Hepatocyte (in vitro differentiated cells): ENCODE measurements at regions not wholly inside any gene's neighbourhood (a gene's known extent, or its start where the extent isn't known, plus 50 kb on each side); places are given as distances from the start of the nearest gene placed in this dataset.

Experiments used
- DNase-seq: peaks from one replicate; pipeline ENCODE4 v3.0.0-alpha.2; 2016; ENCODE audit warnings: low spot score
- H2AFZ ChIP-seq: fragments of 200-600 bp; sonication (generic); 2 replicates; pipeline ENCODE4 v1.6.0; 2016; ENCODE audit warnings: antibody characterized with exemption, mild to moderate bottlenecking
- H3K27ac ChIP-seq: fragments of 200-600 bp; sonication (generic); 2 replicates; pipeline ENCODE4 v1.5.1; 2016; ENCODE audit warnings: mild to moderate bottlenecking
- H3K27me3 ChIP-seq: fragments of 200-600 bp; sonication (generic); 2 replicates; pipeline ENCODE4 v1.6.1; 2016
- H3K36me3 ChIP-seq: fragments of 200-600 bp; sonication (generic); replicated peaks from 2 replicates; pipeline ENCODE4 v1.5.1; 2016; ENCODE audit warnings: low read depth; ENCODE audit not compliant: insufficient read depth
- H3K4me1 ChIP-seq: fragments of 200-600 bp; sonication (generic); 2 replicates; pipeline ENCODE4 v1.5.1; 2016; ENCODE audit warnings: mild to moderate bottlenecking, moderate library complexity; ENCODE audit not compliant: insufficient read depth
- H3K4me2 ChIP-seq: fragments of 200-600 bp; sonication (generic); 2 replicates; pipeline ENCODE4 v1.6.0; 2016
- H3K4me3 ChIP-seq: fragments of 200-600 bp; sonication (generic); 2 replicates; pipeline ENCODE4 v1.5.1; 2016; ENCODE audit warnings: mild to moderate bottlenecking
- H3K79me2 ChIP-seq: fragments of 200-600 bp; sonication (generic); 2 replicates; pipeline ENCODE4 v1.6.0; 2017; ENCODE audit warnings: mild to moderate bottlenecking
- H3K9me2 ChIP-seq: fragments of 200-600 bp; sonication (generic); replicated peaks from 2 replicates; pipeline ENCODE4 v1.6.0; 2017; ENCODE audit warnings: mild to moderate bottlenecking; ENCODE audit not compliant: insufficient read depth
- H3K9me3 ChIP-seq: fragments of 200-600 bp; sonication (generic); 2 replicates; pipeline ENCODE4 v1.5.1; 2016; ENCODE audit warnings: low read depth, mild to moderate bottlenecking
- H4K20me1 ChIP-seq: fragments of 200-600 bp; sonication (generic); 2 replicates; pipeline ENCODE4 v1.6.0; 2016; ENCODE audit warnings: mild to moderate bottlenecking; ENCODE audit not compliant: insufficient read depth, poor library complexity, severe bottlenecking
- EZH2 ChIP-seq: fragments of 200-600 bp; sonication (generic); IDR thresholded peaks from 2 replicates; pipeline ENCODE4 v1.6.1; 2016; ENCODE audit warnings: antibody characterized with exemption, mild to moderate bottlenecking, borderline replicate concordance
- EZH2phosphoT487 ChIP-seq: fragments of 200-600 bp; sonication (generic); IDR thresholded peaks from one replicate; pipeline ENCODE4 v1.6.1; 2018; ENCODE audit warnings: antibody characterized with exemption, mild to moderate bottlenecking, low read depth, moderate library complexity; ENCODE audit not compliant: unreplicated experiment, severe bottlenecking
- WGBS: methylation state at CpG from one replicate; pipeline ENCODE4 v1.1.6; 2016; ENCODE audit warnings: low lambda C conversion rate; ENCODE audit errors: missing lambda C conversion rate; 5-methylcytosine and 5-hydroxymethylcytosine counted together
- TF ChIP-seq, protein P1 (sequence below): fragments of 200-600 bp; sonication (generic); IDR thresholded peaks from 2 replicates; pipeline ENCODE4 v1.5.1; 2016; ENCODE audit warnings: antibody characterized with exemption, mild to moderate bottlenecking; ENCODE audit not compliant: poor library complexity

- no peak for TF ChIP-seq EZH2
- TF ChIP-seq, protein P1, sequence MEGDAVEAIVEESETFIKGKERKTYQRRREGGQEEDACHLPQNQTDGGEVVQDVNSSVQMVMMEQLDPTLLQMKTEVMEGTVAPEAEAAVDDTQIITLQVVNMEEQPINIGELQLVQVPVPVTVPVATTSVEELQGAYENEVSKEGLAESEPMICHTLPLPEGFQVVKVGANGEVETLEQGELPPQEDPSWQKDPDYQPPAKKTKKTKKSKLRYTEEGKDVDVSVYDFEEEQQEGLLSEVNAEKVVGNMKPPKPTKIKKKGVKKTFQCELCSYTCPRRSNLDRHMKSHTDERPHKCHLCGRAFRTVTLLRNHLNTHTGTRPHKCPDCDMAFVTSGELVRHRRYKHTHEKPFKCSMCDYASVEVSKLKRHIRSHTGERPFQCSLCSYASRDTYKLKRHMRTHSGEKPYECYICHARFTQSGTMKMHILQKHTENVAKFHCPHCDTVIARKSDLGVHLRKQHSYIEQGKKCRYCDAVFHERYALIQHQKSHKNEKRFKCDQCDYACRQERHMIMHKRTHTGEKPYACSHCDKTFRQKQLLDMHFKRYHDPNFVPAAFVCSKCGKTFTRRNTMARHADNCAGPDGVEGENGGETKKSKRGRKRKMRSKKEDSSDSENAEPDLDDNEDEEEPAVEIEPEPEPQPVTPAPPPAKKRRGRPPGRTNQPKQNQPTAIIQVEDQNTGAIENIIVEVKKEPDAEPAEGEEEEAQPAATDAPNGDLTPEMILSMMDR: no peak
- TF ChIP-seq EZH2phosphoT487: no peak
- Histone ChIP-seq H3K4me1 (no peaks in the 10 kb centered on the region), H3K4me2 (no peak overlapping the region), H3K9me2 (no peaks in the 10 kb centered on the region), H3K9me3 (no peaks in the 10 kb centered on the region), H4K20me1 (no peaks in the 10 kb centered on the region), H3K36me3 (no peaks in the 10 kb centered on the region), H3K79me2 (no peaks in the 10 kb centered on the region), H3K4me3 (no peak overlapping the region), H3K27ac (no peak overlapping the region), H3K27me3 (no peaks in the 10 kb centered on the region), H2AFZ (no peak overlapping the region)
- 70% methylated on average over 3 of the region's 3 CpGs for WGBS
- DNase-seq: no peak
Observed at GRCh38 chr21:19268686-19269085, 865.1 kb upstream of the TMPRSS15 start.

DNA sequence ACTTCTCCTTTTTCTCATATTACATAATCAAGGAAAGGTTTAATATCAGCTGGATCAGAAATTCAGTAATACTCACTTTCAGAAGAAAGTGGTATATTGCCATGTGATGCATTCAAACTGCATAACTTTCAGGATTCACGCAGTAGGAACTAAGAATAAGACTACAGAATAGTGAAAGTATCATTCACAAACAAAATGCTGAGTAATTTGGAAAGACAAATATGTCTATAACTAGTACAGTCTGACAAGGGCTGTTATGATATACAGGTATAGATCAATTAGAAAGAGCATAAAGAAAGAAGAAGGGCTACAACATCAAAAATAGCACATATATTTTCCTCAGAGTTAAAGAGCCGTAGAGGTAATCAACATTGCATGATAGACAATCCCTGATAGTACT, 871.5 kb upstream of the TMPRSS15 start:
- H3K27ac ChIP-seq: no peak overlapping the region
- no peak overlapping the region for H2AFZ ChIP-seq
- WGBS: 90% methylated on average over 2 of the region's 2 CpGs
- H3K79me2 ChIP-seq: no peaks in the 10 kb centered on the region
- DNase-seq: no peak
- H3K4me1 ChIP-seq: no peaks in the 10 kb centered on the region
- H3K27me3 ChIP-seq: no peaks in the 10 kb centered on the region
- H3K9me2 ChIP-seq: no peaks in the 10 kb centered on the region
- H3K9me3 ChIP-seq: no peaks in the 10 kb centered on the region
- no peak overlapping the region for H3K4me3 ChIP-seq
- H4K20me1 ChIP-seq: no peaks in the 10 kb centered on the region
- TF ChIP-seq, protein P1: no peak
- TF ChIP-seq EZH2phosphoT487 (no peak), EZH2 (no peak)
- no peaks in the 10 kb centered on the region for H3K36me3 ChIP-seq
- no peak overlapping the region for H3K4me2 ChIP-seq

- Histone ChIP-seq H3K4me2 (no peak overlapping the region), H3K36me3 (no peaks in the 10 kb centered on the region), H3K27ac (no peak overlapping the region), H4K20me1 (no peaks in the 10 kb centered on the region), H3K79me2 (no peaks in the 10 kb centered on the region), H3K27me3 (no peaks in the 10 kb centered on the region), H3K4me1 (no peaks in the 10 kb centered on the region), H3K9me3 (no peaks in the 10 kb centered on the region), H3K9me2 (no peaks in the 10 kb centered on the region), H2AFZ (no peak overlapping the region), H3K4me3 (no peak overlapping the region)
- no peak for DNase-seq
- TF ChIP-seq EZH2phosphoT487: no peak
- no peak for TF ChIP-seq EZH2
- TF ChIP-seq, protein P1: no peak
- 80% methylated on average over 4 of the region's 4 CpGs for WGBS
Observed at GRCh38 chr21:19276665-19277064, 873.1 kb upstream of the TMPRSS15 start.

DNA sequence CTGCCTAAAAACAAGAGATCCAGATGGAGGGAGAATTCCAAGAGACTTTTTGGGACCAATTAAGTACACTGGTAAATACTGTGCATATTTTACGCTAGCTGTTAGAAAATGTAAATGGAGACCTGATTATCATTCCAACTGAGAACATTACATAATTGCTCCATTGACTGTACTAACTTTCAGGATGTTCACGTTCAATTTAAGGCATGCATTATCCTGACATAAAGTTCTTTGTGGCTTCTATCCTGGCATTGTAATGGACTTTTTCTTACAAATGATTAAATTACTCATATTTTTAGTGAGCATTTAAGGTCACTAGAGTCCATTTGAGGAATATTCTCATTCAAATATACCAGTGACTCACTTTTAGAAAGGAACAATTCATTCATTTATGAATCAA, 883.3 kb upstream of the TMPRSS15 start:
- no peak for DNase-seq
- no peaks in the 10 kb centered on the region for H3K4me1 ChIP-seq
- TF ChIP-seq EZH2phosphoT487 (no peak), EZH2 (no peak)
- TF ChIP-seq, protein P1: no peak
- H3K4me2 ChIP-seq: no peak overlapping the region
- no peaks in the 10 kb centered on the region for H3K36me3 ChIP-seq
- no peaks in the 10 kb centered on the region for H3K9me2 ChIP-seq
- H3K79me2 ChIP-seq: no peaks in the 10 kb centered on the region
- H4K20me1 ChIP-seq: no peaks in the 10 kb centered on the region
- no peak overlapping the region for H2AFZ ChIP-seq
- H3K9me3 ChIP-seq: no peaks in the 10 kb centered on the region
- 79% methylated on average over 2 of the region's 2 CpGs for WGBS
- H3K27me3 ChIP-seq: no peaks in the 10 kb centered on the region
- no peak overlapping the region for H3K27ac ChIP-seq
- no peak overlapping the region for H3K4me3 ChIP-seq
